ENCODE measurements at regions not wholly inside any gene's neighbourhood (a gene's known extent, or its start where the extent isn't known, plus 50 kb on each side); places are given as distances from the start of the nearest gene placed in this dataset.
"Not testable (repeated sequence)": the region's sequence is repeated elsewhere in the genome, so short reads cannot be mapped to it uniquely, and the experiment has no call there.

GRCh38 chr12:88893801-88894200 lies 313.5 kb upstream of the KITLG start:
- DNase-seq (ENCODE audit: low read depth in 2 of 2): no peak

- not testable (repeated sequence) for DNase-seq (ENCODE audit: low read depth in 2 of 2)
These were observed 311.2 kb upstream of the KITLG start for GRCh38 chr12:88891434-88891833.

GRCh38 chr12:88889326-88890110 lies 309.2 kb upstream of the KITLG start:
- DNase-seq (ENCODE audit: low read depth in 2 of 2): no peak

- DNase-seq (ENCODE audit: low read depth in 2 of 2): no peak
These were observed 304.3 kb upstream of the KITLG start for GRCh38 chr12:88884600-88884999.

- DNase-seq (ENCODE audit: low read depth in 2 of 2): no peak
These were observed 302.4 kb upstream of the KITLG start for GRCh38 chr12:88882662-88883061.

- DNase-seq (ENCODE audit: low read depth in 2 of 2): no peak
These were observed 299.8 kb upstream of the KITLG start for GRCh38 chr12:88880051-88880450.

- DNase-seq (ENCODE audit: low read depth in 2 of 2): no peak
These were observed 298.0 kb upstream of the KITLG start for GRCh38 chr12:88878295-88878694.

- no peak for DNase-seq (ENCODE audit: low read depth in 2 of 2)
These were observed 296.6 kb upstream of the KITLG start for GRCh38 chr12:88876857-88877256.

GRCh38 chr12:88870000-88870737 lies 289.9 kb upstream of the KITLG start:
- no peak for DNase-seq (ENCODE audit: low read depth in 2 of 2)

- no peak for DNase-seq (ENCODE audit: low read depth in 2 of 2)
These were observed 287.8 kb upstream of the KITLG start for GRCh38 chr12:88868050-88868449.

GRCh38 chr12:88867510-88867909 lies 287.2 kb upstream of the KITLG start:
- DNase-seq (ENCODE audit: low read depth in 2 of 2): no peak

- DNase-seq (ENCODE audit: low read depth in 2 of 2): no peak
These were observed 286.6 kb upstream of the KITLG start for GRCh38 chr12:88866881-88867280.

GRCh38 chr12:88865537-88865936 lies 285.3 kb upstream of the KITLG start:
- no peak for DNase-seq (ENCODE audit: low read depth in 2 of 2)

GRCh38 chr12:88860851-88861250 lies 280.6 kb upstream of the KITLG start:
- no peak for DNase-seq (ENCODE audit: low read depth in 2 of 2)

GRCh38 chr12:88856201-88856600 lies 275.9 kb upstream of the KITLG start:
- DNase-seq (ENCODE audit: low read depth in 2 of 2): no peak

- no peak for DNase-seq (ENCODE audit: low read depth in 2 of 2)
These were observed 275.0 kb upstream of the KITLG start for GRCh38 chr12:88855301-88855700.

- no peak for DNase-seq (ENCODE audit: low read depth in 2 of 2)
These were observed 274.0 kb upstream of the KITLG start for GRCh38 chr12:88854260-88854659.

- DNase-seq (ENCODE audit: low read depth in 2 of 2): not testable (repeated sequence)
These were observed 267.0 kb upstream of the KITLG start for GRCh38 chr12:88847246-88847645.

- DNase-seq (ENCODE audit: low read depth in 2 of 2): no peak
These were observed 264.2 kb upstream of the KITLG start for GRCh38 chr12:88844426-88844825.

- no peak for DNase-seq (ENCODE audit: low read depth in 2 of 2)
These were observed 262.0 kb upstream of the KITLG start for GRCh38 chr12:88842314-88842713.

- DNase-seq (ENCODE audit: low read depth in 2 of 2): no peak
These were observed 259.2 kb upstream of the KITLG start for GRCh38 chr12:88839486-88839885.

- DNase-seq (ENCODE audit: low read depth in 2 of 2): no peak
These were observed 255.9 kb upstream of the KITLG start for GRCh38 chr12:88836156-88836555.

- DNase-seq (ENCODE audit: low read depth in 2 of 2): no peak
These were observed 254.0 kb upstream of the KITLG start for GRCh38 chr12:88834226-88834625.

Data from stimulated activated CD4-positive, alpha-beta T cell treated with anti-CD3 and anti-CD28 coated beads, Interleukin-4, amount 100 ng/mL, for 48 hours (primary cell).